Peyer's patch (tissue), 4 donors: ENCODE measurements at regions not wholly inside any gene's neighbourhood (a gene's known extent, or its start where the extent isn't known, plus 50 kb on each side); places are given as distances from the start of the nearest gene placed in this dataset.

Source experiments
- CTCF ChIP-seq, 6 experiments: fragments of 450-650 bp in 4 of 6; fragments of 200-600 bp in 2 of 6; sonication (generic) in 1 of 6; IDR thresholded peaks; one replicate each; pipeline ENCODE4 v1.5.1; 2017 to 2019; ENCODE audit warnings: antibody characterized with exemption in 6 of 6, mild to moderate bottlenecking in 3 of 6, moderate library complexity in 1 of 6
- POLR2A ChIP-seq, 2 donors: fragments of 450-650 bp; IDR thresholded peaks; one replicate each; pipeline ENCODE4 v1.5.1; 2017; ENCODE audit warnings: antibody characterized with exemption in 2 of 2, mild to moderate bottlenecking in 2 of 2, moderate library complexity in 2 of 2

- no peak for TF ChIP-seq CTCF (IDR thresholded peaks at IDR 0.05)
- no peak for TF ChIP-seq POLR2A (IDR thresholded peaks at IDR 0.05)
Measured at GRCh38 chr5:71904852-71905251, 185.8 kb downstream of the CARTPT start.
